GM20431 (cell line): ENCODE measurements at regions not wholly inside any gene's neighbourhood (a gene's known extent, or its start where the extent isn't known, plus 50 kb on each side); places are given as distances from the start of the nearest gene placed in this dataset.
"Not testable (repeated sequence)": the region's sequence is repeated elsewhere in the genome, so short reads cannot be mapped to it uniquely, and the experiment has no call there.

Experiments
- in situ Hi-C: fragments of 300-500 bp; cut with MseI, MboI; formaldehyde crosslinking; loops from one replicate; pipeline ENCODE4 v1.15.0; 2020; ENCODE audit warnings: low sequenced_read_pairs; ENCODE audit not compliant: unreplicated experiment

- in situ Hi-C loops: no loop called here
These were observed 86.7 kb upstream of the LYPLAL1 start for GRCh38 chr1:219086956-219087469.

- in situ Hi-C loops: no loop called here
These were observed 84.7 kb upstream of the LYPLAL1 start for GRCh38 chr1:219088778-219089557.

DNA sequence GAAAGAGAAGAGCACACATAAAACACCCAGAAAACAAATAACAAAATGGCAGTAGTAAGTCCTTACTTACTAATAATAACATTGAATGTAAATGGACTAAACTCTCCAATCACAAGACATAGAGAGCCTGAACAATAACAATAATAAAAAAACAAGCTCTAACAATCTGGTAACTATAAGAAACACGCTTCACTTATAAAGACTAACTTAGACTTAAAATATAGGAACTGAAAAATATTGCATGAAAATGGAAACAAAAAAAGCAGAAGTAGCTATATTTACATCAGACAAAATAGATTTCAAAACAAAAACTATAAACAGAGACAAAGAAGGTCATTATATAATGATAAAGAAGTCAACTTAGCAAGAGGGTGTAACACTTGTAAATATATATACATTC is 83.1 kb upstream of the LYPLAL1 start:
- in situ Hi-C loops: no loop called here

- in situ Hi-C loops: no loop called here
These were observed 81.5 kb upstream of the LYPLAL1 start for GRCh38 chr1:219092206-219092605.

- in situ Hi-C loops: no loop called here
These were observed 74.4 kb upstream of the LYPLAL1 start for GRCh38 chr1:219099307-219099706.

DNA sequence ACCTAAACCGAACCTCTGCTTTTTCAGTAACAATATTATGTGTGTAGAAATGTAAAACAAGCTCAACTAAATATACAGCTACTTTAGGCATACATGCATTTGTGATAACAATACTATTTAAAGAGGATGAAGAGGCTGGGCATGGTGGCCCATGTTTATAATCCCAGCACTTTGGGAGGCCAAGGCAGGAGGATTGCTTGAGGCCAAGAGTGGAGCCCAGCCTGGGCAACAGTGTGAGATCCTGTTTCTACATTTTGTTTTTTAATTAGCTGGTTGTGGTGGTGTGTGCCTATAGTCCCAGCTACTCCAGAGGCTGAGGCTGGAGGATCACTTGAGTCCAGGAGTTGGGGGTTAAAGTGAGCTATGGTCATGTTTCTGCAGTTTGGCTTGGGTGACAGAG is 73.6 kb upstream of the LYPLAL1 start:
- in situ Hi-C loops: no loop called here

GRCh38 chr1:219102466-219102865 is 71.2 kb upstream of the LYPLAL1 start:
- in situ Hi-C loops: not testable (repeated sequence)

DNA sequence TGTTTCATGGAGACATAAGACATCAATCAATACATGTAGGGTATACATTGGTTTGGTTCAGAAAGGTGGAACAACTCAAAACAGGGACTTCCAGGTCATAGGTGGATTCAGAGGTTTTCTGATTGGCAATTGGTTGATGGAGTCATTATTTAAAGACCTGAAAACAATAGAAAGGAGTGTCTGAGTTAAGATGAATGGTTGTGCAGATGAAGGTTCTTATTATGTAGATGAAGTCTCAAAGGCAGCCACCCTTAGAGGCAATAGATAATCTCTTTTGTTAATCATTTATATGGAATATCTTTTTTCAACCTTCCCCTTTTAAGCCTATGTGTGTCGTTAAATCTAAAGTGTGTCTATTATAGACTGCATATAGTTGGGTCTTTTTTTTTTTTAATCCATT is 67.8 kb upstream of the LYPLAL1 start:
- in situ Hi-C loops: no loop called here

- in situ Hi-C loops: no loop called here
These were observed 64.2 kb upstream of the LYPLAL1 start for GRCh38 chr1:219109424-219110018.

- in situ Hi-C loops: no loop called here
These were observed 60.4 kb upstream of the LYPLAL1 start for GRCh38 chr1:219113261-219113660.

GRCh38 chr1:219114014-219114413 is 59.7 kb upstream of the LYPLAL1 start:
- in situ Hi-C loops: no loop called here

- in situ Hi-C loops: no loop called here
These were observed 53.8 kb upstream of the LYPLAL1 start for GRCh38 chr1:219119839-219120238.

DNA sequence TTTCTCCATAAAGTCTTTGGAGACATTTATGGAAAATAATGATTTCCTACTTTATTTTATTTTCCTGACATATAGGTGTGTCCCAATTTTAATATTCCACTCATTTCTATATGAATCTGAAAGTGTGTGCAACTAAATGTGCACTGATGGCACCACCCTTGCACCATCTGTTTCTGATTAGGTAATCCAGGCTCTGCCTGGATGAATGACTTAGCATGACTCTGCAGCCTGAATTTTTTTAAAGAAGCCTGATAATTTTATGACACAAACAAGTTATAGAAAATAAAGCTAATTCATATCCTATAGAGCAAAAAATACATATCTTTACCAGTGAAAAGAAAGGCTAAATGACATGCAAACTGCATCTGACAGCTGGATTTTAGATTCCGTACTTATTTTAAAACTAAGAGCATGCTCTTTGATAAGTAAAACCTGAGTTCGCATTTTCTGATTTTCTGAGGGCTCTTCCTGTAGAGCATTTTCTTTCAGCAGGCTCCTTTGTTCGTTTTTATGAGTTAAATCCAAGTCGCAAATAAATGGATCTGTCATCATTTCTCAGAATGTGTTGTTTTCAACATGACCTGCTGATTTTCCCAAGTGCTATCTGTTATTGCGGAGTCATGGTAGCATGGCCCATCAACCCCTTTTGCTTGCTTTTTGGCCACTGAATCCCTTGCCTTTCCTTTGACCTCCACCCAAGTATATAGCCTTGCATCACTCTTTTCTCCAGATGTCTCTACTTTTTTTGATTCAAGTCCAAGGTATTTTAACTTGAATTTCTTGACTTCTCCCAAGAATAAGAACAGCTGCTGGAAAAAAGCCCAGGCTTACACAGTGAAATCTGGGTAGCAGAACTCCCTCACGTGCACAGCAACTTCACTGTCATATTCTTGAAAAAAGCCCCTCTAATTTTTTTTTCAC is 52.8 kb upstream of the LYPLAL1 start:
- in situ Hi-C loops: no loop called here

DNA sequence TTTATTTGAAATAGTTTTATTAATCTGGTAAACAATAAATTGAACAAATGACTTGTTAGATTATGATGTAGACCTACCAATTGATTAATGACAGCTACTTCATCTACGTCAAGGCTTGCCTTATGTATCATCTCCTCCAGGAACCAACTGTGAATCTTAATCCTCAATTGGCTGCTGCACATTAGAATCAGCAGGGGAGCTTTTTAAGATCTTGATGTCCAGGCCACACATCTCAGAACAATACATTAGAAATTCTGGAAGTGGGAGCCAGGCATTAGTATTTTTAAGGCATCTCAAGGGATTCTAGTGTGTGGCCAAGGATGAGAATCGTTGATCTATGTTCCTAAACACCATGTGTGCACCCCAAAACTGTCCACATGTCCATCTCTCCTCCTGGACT is 52.0 kb upstream of the LYPLAL1 start:
- in situ Hi-C loops: no loop called here

DNA sequence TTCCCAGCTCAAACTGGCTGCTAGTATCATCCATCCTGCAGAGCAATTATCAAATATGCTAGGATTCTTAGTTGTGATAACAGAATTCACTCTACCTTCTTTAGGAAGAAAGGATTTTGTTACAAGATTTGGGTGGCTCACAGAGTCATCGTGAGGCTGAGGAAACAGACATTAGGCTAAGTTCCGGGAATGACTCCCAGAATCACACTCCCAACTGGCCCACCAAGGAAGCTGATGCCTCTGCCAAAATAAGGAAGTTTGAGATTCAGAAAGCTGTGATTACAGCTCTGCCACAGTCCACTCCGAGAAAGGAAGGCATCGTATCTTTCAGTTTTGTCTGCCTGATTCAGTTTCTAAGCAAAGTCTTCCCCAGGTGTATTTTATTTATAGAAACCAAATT is 50.6 kb upstream of the LYPLAL1 start:
- in situ Hi-C loops: no loop called here
